Liver (tissue), 8 donors: ENCODE measurements at regions not wholly inside any gene's neighbourhood (a gene's known extent, or its start where the extent isn't known, plus 50 kb on each side); places are given as distances from the start of the nearest gene placed in this dataset.

Experiments used
- DNase-seq: peaks from one replicate; pipeline ENCODE4 v3.0.0-alpha.2; 2017; ENCODE audit warnings: low spot score
- H3K27ac ChIP-seq, 2 donors: one replicate each; pipeline ENCODE4 v1.7.0; 2013; ENCODE audit warnings: inconsistent platforms in 2 of 2, low read length in 2 of 2, control low read depth in 1 of 2, low read depth in 1 of 2, mild to moderate bottlenecking in 1 of 2
- H3K27me3 ChIP-seq, 4 donors: one replicate each; pipeline versions ENCODE4 v1.6.1 to v1.7.0; 2013; ENCODE audit warnings: low read length in 3 of 4, inconsistent platforms in 1 of 4, mild to moderate bottlenecking in 1 of 4, moderate library complexity in 1 of 4; ENCODE audit not compliant: control insufficient read depth in 4 of 4, insufficient read depth in 4 of 4
- H3K36me3 ChIP-seq, 4 donors: one replicate each; pipeline versions ENCODE4 v1.6.1 to v1.7.0; 2013; ENCODE audit warnings: low read length in 3 of 4, mild to moderate bottlenecking in 3 of 4, low read depth in 1 of 4, moderate library complexity in 1 of 4; ENCODE audit not compliant: control insufficient read depth in 4 of 4, insufficient read depth in 3 of 4
- H3K4me1 ChIP-seq, 4 donors: one replicate each; pipeline versions ENCODE4 v1.6.1 to v1.7.0; 2013; ENCODE audit warnings: low read length in 3 of 4, mild to moderate bottlenecking in 3 of 4, moderate library complexity in 1 of 4; ENCODE audit not compliant: control insufficient read depth in 4 of 4, insufficient read depth in 4 of 4
- H3K4me3 ChIP-seq, 3 donors: one replicate each; pipeline versions ENCODE4 v1.6.1 to v1.7.0; 2013; ENCODE audit warnings: low read length in 3 of 3, control low read depth in 1 of 3, low read depth in 1 of 3, mild to moderate bottlenecking in 1 of 3
- H3K9ac ChIP-seq, 2 donors: one replicate each; pipeline ENCODE4 v1.7.0; 2013; ENCODE audit warnings: low read length in 2 of 2, mild to moderate bottlenecking in 2 of 2, moderate library complexity in 2 of 2, control low read depth in 1 of 2, low read depth in 1 of 2
- H3K9me3 ChIP-seq, 4 donors: one replicate each; pipeline versions ENCODE4 v1.6.1 to v1.7.0; 2013; ENCODE audit warnings: low read length in 3 of 4; ENCODE audit not compliant: control insufficient read depth in 4 of 4
- CTCF ChIP-seq: fragments of 150-350 bp; IDR thresholded peaks from 2 replicates; pipeline ENCODE4 v1.5.1; 2017; ENCODE audit warnings: improper control_type of control experiment, low read depth, low read length; ENCODE audit not compliant: missing input control
- EGR1 ChIP-seq, 2 donors: IDR thresholded peaks; 2 replicates each; pipeline ENCODE4 v1.6.1; 2016 to 2018; ENCODE audit warnings: antibody characterized with exemption in 2 of 2, low read depth in 2 of 2
- FOXA1 ChIP-seq: IDR thresholded peaks from 2 replicates; pipeline ENCODE4 v1.6.1; 2016; ENCODE audit warnings: antibody characterized with exemption
- FOXA2 ChIP-seq: IDR thresholded peaks from 2 replicates; pipeline ENCODE4 v1.6.1; 2016; ENCODE audit warnings: antibody characterized with exemption
- GABPA ChIP-seq, 2 donors: IDR thresholded peaks in 1 of 2; conservative IDR thresholded peaks in 1 of 2; 2 replicates each; pipeline ENCODE4 v1.6.1; 2016; ENCODE audit warnings: antibody characterized with exemption in 2 of 2, mild to moderate bottlenecking in 1 of 2, moderate library complexity in 1 of 2
- HNF4A ChIP-seq, 2 donors: conservative IDR thresholded peaks; 2 replicates each; pipeline ENCODE4 v1.6.1; 2016; ENCODE audit warnings: antibody characterized with exemption in 2 of 2, mild to moderate bottlenecking in 2 of 2
- JUND ChIP-seq, 2 donors: IDR thresholded peaks; 2 replicates each; pipeline ENCODE4 v1.6.1; 2016; ENCODE audit warnings: antibody characterized with exemption in 2 of 2
- NR2F2 ChIP-seq: IDR thresholded peaks from 2 replicates; pipeline ENCODE4 v1.6.1; 2016; ENCODE audit warnings: antibody characterized with exemption
- RAD21 ChIP-seq, 2 donors: IDR thresholded peaks; 2 replicates each; pipeline ENCODE4 v1.6.1; 2016; ENCODE audit warnings: antibody characterized with exemption in 2 of 2, mild to moderate bottlenecking in 2 of 2
- REST ChIP-seq: IDR thresholded peaks from 2 replicates; pipeline ENCODE4 v1.6.1; 2016; ENCODE audit warnings: antibody characterized with exemption, mild to moderate bottlenecking
- RXRA ChIP-seq, 2 donors: IDR thresholded peaks; 2 replicates each; pipeline ENCODE4 v1.6.1; 2017 to 2018; ENCODE audit warnings: antibody characterized with exemption in 2 of 2, mild to moderate bottlenecking in 1 of 2
- SP1 ChIP-seq: IDR thresholded peaks from 2 replicates; pipeline ENCODE4 v1.6.1; 2018; ENCODE audit warnings: antibody characterized with exemption, mild to moderate bottlenecking
- TAF1 ChIP-seq: conservative IDR thresholded peaks from 2 replicates; pipeline ENCODE4 v1.6.1; 2016; ENCODE audit warnings: antibody characterized with exemption, mild to moderate bottlenecking
- YY1 ChIP-seq: IDR thresholded peaks from 2 replicates; pipeline ENCODE4 v1.6.1; 2016; ENCODE audit warnings: antibody characterized with exemption, mild to moderate bottlenecking
- ZBTB33 ChIP-seq: IDR thresholded peaks from 2 replicates; pipeline ENCODE4 v1.6.1; 2016; ENCODE audit warnings: antibody characterized with exemption
- WGBS: extraction: QIAGEN DNeasy Blood & Tissue Kit; methylation state at CpG from one replicate; pipeline ENCODE4 v1.1.7; 2013; 5-methylcytosine and 5-hydroxymethylcytosine counted together
- donor health status: healthy.
- donor health status: healthy.
- donor health status: healthy.
- donor health status: healthy.
- donor health status: healthy.

- WGBS, result 74% methylated on average over 3 of the region's 3 CpGs
- no peak overlapping the region for H3K4me3 ChIP-seq
- TF ChIP-seq EGR1 (IDR thresholded peaks at IDR 0.05; ENCODE audit: low read depth in 2 of 2) (no peak), RAD21 (IDR thresholded peaks at IDR 0.05) (no peak), SP1 (no peak), FOXA2 (no peak), ZBTB33 (no peak), JUND (IDR thresholded peaks at IDR 0.05) (no peak), TAF1 (no peak), FOXA1 (no peak), RXRA (IDR thresholded peaks at IDR 0.05) (no peak), CTCF (no peak), REST (no peak), HNF4A (conservative IDR thresholded peaks at IDR 0.05) (no peak), YY1 (no peak), GABPA (IDR thresholded peaks at IDR 0.05 in 1 of 2, conservative IDR thresholded peaks at IDR 0.05 in 1 of 2) (no peak)
- no peaks in the 10 kb centered on the region for H3K36me3 ChIP-seq
- H3K9me3 ChIP-seq, result no peaks in the 10 kb centered on the region
- no peak overlapping the region for H3K27ac ChIP-seq
- no peak for DNase-seq
- no peak overlapping the region for H3K9ac ChIP-seq
- H3K4me1 ChIP-seq, result no peaks in the 10 kb centered on the region
- no peaks in the 10 kb centered on the region for H3K27me3 ChIP-seq
Observed at GRCh38 chr3:22977650-22978289, 225.4 kb upstream of the UBE2E2 start.

- H3K27ac ChIP-seq, result no peak overlapping the region
- no peak for DNase-seq
- H3K9ac ChIP-seq, result no peak overlapping the region
- no peaks in the 10 kb centered on the region for H3K36me3 ChIP-seq
- H3K4me3 ChIP-seq, result no peak overlapping the region
- 94% methylated on average over 4 of the region's 4 CpGs for WGBS
- H3K27me3 ChIP-seq, result no peaks in the 10 kb centered on the region
- no peaks in the 10 kb centered on the region for H3K9me3 ChIP-seq
- TF ChIP-seq NR2F2, result no peak
- no peaks in the 10 kb centered on the region for H3K4me1 ChIP-seq
Observed at GRCh38 chr3:22979581-22979980, 223.5 kb upstream of the UBE2E2 start.
